IPS DF 19.7 (cell line): ENCODE measurements at regions not wholly inside any gene's neighbourhood (a gene's known extent, or its start where the extent isn't known, plus 50 kb on each side); places are given as distances from the start of the nearest gene placed in this dataset.
"Not testable (repeated sequence)": the region's sequence is repeated elsewhere in the genome, so short reads cannot be mapped to it uniquely, and the experiment has no call there.

Experiments used
- DNase-seq: peaks from one replicate; pipeline ENCODE4 v3.0.0-alpha.2; 2013; ENCODE audit warnings: low read depth, low spot score

DNA sequence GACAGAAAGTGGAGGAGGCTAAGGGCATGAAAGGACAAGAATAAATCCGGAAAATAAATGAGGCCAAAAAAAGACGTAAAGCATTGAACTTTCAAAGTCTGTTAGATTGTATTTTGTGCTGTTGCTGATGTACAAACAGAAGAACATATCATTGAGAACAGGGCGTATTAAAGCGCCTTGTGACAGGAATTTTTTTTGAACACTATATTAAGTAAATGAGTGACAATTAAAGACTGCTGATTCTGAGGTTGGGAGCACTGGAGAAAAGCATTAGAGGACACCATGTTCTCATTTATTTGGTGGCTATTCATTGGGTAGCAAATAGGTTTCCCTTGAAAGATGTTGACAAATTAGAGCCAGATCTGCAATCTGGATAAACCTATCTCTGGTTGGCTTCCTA, 137.3 kb upstream of the SGCD start:
- no peak for DNase-seq

DNA sequence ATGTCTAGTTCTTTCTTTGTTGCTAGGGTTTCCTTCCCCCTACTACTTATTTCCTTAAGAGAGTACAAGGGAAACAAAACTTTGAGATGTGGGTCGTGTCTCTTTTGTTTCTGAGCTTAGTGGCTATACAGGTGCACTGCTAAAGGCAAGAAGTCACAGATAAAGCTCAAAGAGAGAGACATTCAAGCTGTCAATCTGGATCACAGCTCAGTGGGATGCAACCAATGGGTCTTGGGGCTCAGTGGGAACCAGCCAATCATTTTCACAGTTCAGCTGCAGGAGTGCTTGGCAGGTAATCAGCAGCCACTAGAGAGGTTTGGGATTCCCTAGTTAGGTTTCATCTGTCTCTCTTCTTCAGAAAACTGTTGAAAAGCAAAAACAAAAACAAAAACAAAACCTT, 135.4 kb upstream of the SGCD start:
- no peak for DNase-seq

DNA sequence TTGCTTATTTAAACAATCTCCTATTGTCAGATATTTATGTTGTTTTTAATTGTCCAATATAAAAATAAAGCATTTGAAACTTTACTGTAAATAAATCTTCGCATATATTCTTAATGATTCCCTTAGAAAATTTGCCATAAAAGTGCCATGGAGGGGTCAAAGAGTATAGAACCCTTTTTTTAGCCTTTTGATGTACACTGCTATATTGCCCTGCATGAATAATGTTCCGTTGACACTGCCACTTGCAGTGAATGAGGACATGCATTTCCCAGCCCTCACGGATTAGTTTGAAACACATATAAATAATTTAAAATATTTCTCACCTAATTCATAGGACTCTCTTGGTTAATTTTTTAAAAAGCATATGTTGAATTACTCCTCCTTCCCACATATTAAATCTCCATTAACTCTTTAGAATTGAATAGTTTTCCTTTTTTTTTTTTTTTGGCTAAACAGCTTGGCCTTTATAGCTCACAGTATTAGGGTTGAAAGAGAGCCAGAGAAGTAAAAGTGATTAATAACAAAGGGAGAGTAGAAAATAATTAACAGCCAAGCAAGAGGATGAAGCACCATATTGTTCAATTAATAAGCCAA, 129.8 kb upstream of the SGCD start:
- no peak for DNase-seq

DNA sequence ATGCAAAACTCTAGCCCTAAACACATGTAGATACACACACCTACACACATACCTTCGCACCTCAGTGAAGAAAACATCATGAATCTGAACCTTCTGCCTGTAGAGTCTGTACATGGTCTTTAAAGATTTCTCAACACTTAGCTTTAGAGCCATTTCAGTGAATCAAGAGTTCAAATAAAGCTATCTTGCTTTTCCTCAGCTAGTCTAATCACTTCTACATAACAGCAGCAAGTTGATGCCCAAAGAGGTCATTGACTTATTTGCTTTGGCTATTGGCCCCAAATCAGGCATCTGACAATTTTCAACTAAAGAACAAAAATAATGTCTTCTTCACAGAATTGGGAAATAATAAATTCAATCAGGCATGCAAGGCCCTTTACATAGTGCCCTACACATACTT, 127.9 kb upstream of the SGCD start:
- DNase-seq, result no peak

DNA sequence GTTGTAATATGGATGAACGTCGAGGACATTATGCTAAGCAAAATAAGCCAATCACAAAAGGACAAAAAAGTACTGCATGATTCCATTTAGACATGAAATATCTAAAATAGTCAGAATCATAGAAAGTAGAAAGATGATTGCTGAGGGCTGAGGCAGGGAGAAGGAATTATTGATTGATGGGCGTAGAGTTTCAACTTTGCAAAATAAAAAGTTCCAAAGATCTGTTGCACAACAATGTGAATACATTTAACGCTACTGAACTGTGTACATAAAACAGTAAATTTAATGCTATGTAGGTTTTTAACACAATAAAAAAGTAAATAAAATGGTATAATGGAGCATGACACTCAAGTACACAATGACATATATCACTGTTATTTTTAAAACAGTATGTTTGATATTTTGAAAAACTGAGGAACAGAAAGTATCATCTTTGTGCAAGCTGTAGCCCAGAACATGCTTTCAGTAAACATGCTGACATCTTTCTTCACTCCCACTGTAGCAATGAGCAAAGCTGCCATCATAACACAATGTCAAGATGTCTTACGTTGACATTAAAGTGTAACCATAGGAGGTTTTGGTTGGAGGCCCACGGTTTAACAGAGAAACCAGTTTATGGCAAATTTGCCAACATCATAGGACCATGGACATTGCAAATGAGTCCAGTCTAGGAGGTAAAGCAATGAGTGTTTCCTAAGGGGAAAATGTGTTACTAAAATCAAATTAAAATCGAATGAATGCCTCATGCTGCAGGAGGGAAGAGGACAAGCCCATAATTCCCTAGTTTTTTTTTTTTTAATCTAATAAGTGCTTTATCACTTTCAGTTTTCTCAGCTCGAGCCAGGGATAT, 125.8 kb upstream of the SGCD start:
- no peak for DNase-seq

DNA sequence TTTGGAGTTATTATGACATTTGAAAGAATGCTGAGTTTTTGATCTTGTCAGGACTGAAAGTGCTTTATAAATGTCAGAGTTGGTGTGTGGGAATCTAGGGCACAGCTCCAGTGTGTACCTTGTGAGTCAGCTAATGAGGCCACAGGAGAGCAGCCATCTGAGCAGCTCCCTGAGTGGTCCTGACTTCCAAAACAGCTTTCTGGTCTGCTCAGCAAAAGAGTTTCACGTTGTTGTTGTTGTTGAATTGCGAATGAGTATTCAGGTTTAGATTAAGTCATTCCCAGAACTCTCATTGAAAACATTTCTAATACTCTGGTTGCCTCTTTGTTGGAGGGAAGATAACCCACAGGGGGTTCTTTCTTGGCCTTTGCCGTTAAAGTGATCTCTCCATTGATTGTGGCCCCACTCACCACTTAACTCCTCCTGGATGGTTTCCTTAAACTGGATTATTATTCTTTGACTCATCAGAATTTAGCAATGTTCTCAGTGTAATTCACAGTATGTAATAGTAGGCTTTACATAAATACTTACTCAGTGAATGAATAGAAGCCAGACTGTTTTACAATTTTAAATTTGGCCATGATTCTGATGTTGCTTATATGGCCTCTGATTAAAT, 125.1 kb upstream of the SGCD start:
- DNase-seq, result no peak

DNA sequence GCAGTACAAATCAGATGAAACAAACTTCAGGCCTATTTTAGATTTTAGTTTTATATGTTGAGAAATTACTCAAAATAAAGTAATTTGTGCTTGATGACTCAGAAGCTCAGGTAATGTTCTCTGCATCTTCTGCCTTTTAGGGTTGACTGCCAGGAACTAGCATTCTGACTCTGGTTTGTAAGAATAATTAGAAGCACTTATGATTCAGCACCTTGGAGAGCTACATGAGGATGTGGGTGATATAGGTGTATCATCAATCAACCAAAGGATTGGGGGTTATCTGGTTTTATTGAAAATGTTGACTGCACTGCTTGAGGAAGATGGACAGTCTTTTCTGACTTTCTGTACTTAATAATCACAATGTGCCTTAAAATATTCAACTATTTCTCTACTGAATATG, 118.7 kb upstream of the SGCD start:
- DNase-seq, result no peak

DNA sequence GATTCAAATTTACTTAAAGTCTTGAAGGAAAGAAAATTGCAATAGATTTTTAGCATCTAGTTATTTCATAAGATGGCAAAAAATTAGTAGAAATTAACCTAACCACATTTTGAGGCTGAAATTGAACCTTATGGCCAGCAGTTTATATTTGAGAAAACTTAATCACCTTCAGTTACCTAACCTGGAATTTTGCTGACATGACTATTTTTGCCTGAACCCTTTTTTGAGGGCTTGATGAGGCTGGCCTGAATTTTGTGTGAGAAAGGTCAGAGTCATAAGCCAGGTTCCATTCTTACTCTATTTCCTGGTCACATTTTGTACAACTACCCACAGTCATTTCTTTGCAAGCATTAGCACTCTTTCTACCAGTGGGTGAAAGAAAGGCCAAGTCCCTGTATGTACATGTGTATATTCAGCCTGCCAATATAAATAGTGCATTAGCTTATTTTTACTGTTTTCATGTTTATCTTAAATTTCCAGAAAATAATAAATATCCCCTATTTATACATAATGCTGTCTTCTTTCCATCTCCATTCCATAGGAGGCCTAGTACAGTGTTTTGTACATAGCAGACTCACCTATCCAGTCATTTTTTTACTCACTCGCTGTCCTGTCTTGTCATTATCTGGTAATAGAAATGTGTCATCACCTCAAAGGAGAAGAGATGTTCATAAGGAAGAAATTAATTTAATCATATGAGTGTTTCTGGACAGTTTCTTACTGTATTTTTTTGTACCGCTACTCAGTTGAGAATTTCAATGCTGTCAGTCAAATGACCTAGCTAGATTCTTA, 108.4 kb upstream of the SGCD start:
- DNase-seq, result no peak

DNA sequence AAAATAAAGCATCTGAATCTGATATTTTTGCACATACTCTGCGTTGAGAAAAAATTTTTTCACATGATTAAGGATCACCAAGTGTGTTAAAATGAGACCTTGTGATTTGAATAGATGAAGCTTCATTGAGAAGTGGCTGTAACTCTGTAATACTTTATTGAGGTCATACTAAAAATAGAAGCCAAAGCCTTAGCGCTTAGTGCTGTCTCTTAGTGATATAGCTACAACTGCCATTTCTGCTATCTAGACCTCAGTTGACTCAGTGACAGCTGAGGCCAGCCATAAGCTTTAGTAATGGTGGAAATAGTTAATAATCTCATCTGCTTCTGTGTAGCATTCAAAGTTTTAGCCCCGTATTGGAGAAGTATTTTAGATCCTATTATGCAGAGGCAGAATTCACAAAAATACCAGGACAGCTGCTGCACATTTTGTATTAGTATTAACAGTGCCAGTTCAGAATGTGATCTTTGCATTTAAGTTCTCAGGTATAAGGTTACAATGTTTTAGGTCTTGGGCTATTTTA, 107.4 kb upstream of the SGCD start:
- no peak for DNase-seq

DNA sequence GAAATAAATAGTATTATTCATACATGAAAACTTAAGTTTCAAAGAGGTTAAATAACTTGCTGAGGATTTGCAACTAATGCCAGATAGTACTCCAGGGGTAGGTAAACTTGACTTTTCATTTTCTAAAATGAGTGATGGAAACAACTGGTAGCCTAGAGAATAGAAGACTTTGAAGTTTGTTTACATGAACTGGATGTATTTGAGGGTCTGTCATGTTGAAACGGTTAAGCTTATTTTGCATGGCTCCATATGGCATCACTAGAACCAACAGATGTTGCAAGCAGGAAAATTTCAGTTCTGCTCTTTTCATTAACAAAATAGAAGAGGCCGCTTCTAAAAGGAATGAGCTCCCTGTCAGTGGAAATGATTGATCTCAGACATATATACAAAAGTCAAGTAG, 105.1 kb upstream of the SGCD start:
- no peak for DNase-seq

DNA sequence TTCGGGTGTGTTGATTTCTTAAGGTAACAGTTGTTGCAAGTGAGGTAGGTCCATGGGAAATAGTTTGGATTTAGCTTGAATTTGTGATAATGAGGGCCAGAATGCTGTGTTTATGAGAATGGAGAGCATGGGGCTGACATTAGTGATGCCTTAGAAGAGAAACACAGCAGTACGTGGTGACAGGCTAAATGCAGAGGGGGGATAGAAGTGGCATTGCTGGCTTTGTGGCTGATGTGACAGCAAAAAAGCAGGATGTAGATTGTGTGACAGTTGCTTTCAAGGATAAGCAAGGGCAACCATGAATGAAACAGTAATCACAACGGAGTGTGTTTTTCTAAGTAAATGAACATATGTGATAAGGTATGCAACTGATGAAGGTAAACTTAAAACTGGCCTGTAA, 103.4 kb upstream of the SGCD start:
- DNase-seq, result no peak

DNA sequence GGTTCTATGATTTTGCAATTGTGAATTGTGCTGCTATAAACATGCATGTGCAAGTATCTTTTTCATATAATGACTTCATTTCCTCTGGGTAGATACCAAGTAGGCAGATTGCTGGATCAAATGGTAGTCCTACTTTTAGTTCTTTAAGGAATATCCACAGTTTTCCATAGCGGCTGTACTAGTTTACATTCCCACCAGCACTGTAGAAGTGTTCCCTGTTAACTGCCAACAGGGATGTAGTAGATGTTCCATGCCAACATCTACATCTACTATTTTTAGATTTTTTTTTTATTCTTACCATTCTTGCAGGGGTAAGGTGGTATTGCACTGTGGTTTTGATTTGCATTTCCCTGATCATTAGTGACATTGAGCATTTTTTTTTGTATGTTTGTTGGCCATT, 100.5 kb upstream of the SGCD start:
- DNase-seq, result not testable (repeated sequence)

DNA sequence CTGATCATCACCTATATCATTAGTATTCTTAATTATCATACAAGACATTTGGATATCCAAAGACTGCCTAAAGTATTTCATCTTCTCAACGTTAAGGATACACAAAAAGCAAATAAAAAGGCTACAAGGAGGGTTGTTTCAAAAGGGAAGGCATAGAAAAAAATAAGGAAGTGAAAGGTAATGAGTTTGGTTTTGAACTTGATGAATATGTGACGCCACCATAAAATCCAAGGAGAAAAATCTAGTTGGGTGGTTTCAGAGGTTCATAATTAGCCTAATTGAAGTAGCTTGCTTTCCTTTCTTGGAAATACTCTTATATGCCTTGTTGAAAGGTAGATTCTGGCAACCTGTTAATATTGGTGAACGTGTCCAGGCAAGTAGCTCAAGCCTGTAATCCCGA, 96.1 kb upstream of the SGCD start:
- no peak for DNase-seq

DNA sequence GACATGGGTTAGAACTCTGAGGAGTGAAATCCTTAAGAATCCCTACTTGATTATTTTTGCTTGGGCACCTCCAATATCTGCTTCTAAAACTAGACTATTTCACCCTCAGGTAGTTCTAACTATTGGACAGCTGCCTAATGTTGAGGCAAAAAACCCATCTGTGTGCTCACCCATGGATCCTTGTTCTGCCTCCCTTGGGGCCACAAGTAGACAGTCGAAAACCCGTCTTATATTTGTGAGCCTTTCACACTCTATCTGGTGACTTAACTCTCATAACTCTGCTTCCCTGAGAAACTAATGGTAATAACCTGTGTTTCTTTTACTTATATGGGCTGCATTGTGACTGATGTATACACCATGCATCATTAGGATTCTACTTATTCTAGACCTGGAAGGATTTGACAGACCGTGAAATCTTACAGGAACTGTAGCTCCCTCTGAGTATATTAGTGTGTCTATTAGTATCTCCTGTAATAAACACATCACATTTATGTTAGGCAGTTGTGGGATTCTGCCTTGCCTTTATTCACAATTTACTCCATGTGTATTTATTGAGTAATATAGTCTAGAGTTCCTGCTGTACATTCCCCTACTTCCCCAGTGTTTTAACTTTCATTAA, 94.6 kb upstream of the SGCD start:
- no peak for DNase-seq

DNA sequence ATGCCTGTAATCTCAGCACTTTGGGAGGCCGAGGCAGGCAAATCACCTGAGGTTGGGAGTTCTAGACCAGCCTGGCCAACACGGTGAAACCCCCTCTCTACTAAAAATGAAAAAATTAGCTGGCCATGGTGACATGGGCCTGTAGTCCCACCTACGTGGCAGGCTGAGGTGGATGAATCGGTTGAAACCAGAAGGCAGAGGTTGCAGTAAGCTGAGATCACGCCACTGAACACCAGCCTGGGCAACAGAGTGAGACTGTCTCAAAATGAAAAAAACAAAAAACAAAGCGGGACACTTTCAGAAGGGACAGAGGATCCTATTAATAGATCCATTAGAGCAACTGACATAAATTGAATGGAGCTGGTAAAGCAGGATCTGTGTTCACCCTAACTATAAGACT, 89.6 kb upstream of the SGCD start:
- no peak for DNase-seq

DNA sequence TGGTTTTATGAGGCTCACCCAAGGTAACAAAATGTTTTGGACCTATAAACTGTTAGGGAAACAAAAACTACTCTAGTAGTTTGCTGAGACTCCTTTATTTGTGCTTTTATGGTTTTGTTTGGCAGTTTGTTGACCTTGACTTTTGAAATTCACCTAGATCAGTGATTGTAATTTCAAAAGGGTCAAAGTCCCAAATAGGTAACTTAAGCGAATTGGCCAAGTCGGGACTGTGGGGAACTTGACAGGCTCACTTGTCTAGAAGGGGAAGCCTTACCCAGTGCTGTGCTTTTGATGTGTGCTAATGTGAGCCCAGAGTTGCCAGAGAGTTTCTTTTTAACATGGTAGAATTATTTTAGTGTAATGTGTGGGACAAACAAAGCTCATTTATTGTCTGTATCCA, 87.2 kb upstream of the SGCD start:
- no peak for DNase-seq

DNA sequence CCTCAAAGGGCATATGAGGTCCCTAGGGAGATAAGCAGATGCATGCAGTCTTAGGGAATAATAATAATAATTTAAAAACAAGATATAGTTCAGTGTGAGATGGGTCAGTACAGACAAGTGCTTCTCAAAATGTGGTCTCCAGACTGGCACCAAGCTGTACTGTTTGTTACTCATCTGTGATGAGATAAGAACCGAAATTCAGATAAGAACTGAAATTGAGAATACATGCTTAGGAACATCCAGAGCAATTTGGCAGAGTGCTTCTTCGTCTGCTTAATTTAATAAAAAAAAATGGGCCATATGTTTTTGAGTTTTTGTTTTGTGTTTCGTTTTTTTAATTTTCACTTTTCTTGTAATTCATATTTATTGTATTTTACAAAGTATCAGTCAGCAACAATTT, 86.5 kb upstream of the SGCD start:
- no peak for DNase-seq

DNA sequence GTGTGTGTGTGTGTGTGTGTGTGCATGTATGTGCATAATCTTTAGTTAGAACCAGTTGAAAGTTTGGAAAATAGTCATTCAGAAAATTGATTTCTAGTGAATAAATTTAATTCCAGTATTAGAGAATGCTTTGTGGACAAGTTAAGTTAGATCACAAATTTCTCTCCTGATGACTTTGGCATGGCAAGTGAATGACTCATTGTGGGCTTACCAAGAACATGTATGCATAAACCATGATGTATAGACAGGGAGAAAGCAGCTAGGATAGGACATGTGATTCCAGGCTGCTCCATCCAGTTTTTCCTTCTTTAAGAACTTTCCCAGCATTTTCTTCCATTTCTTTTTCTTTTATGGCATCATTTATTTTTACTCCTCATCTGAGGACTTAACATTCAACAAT, 85.7 kb upstream of the SGCD start:
- no peak for DNase-seq

DNA sequence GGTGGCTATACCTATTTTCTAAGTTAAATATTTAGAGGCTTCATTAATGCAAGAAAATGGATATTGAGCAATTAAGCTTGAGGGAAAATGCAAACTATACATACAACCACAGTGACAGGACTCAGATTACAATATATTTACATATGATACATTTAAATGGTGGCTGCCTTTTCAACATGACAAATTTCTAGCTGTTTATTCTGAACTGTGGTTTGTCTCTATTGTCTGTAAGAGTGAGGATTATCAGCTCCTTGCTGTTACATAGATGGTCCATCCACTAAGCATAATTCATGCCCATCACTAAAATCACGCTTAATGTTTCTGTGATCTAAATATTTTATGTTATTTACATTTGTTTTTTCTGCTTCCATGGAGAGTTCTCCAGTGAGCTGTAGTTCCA, 81.1 kb upstream of the SGCD start:
- DNase-seq, result no peak

DNA sequence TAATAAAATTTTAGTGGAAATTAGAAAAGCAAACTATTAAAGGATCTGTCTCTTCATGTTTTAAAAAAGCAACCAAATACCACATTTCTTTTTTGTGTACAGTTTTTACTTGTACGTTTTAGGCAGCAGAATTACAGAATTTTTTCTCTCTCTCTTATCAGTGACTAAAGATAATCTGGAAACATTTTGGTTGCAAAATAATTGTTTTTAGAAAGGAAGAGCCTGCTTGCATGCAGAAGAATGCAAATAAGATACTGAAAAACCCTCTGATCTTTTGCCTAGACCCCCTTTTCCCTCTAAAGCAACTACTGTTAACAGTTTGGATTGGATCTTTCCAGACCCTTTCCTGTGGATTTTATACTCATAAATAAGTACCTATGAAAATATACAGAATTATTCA, 75.9 kb upstream of the SGCD start:
- DNase-seq, result no peak

DNA sequence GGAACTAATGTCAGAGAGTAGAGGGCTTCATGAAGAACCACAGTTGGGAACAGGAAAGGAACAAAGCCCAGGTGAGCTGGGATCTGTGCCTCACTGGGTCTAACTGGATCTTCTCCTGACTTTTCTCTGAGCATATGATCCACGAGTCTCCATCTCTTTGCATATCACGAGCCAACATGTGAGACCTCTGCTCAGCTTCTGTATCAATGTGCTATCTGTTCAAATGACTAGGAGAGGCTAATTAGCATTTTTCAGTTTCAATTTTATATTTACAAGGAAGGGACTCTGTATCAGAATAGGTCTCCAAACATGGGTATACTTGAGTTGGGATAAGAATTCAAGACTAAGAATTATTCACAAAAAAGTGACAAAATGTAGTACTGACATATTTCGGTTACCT, 73.8 kb upstream of the SGCD start:
- DNase-seq, result no peak

DNA sequence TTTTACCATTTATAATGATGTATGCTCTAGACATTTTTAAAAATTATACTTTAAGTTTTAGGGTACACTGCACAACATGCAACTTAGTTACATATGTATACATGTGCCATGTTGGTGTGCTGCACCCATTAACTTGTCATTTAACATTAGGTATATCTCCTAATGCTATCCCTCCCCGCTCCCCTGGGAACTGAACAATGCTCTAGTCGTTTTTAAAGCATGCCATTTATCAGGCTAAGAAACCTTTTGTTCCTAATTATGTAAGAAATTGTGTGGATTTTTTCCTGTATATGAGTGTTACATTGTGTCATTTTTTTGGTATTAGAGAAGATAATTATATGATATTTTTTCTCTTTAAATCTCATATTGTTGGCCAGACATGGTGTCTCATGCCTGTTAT, 72.8 kb upstream of the SGCD start:
- DNase-seq, result no peak
